ENCODE measurements at regions not wholly inside any gene's neighbourhood (a gene's known extent, or its start where the extent isn't known, plus 50 kb on each side); places are given as distances from the start of the nearest gene placed in this dataset.
"Not testable (repeated sequence)": the region's sequence is repeated elsewhere in the genome, so short reads cannot be mapped to it uniquely, and the experiment has no call there.

GRCh38 chr22:22795639-22796038 lies 92.0 kb upstream of the IGLL5 start:
- TF ChIP-seq TAF1 (IDR thresholded peaks at IDR 0.05; ENCODE audit: borderline replicate concordance, low read depth, low read length); POLR2A (IDR thresholded peaks at IDR 0.05; ENCODE audit: low read depth, low read length): not testable (repeated sequence)

Data from GM12892 (cell line).